Panc1 (cell line): ENCODE measurements at regions not wholly inside any gene's neighbourhood (a gene's known extent, or its start where the extent isn't known, plus 50 kb on each side); places are given as distances from the start of the nearest gene placed in this dataset.

ENCODE experiments used
- POLR2AphosphoS5 ChIP-seq: IDR thresholded peaks from 2 replicates; pipeline ENCODE4 v1.6.1; 2012; ENCODE audit warnings: mild to moderate bottlenecking, low read depth, low read length, moderate library complexity
- TF ChIP-seq, protein P1 (sequence below): fragments of 450-650 bp; IDR thresholded peaks from 2 replicates; pipeline ENCODE4 v1.5.1; 2017; ENCODE audit warnings: mild to moderate bottlenecking

DNA sequence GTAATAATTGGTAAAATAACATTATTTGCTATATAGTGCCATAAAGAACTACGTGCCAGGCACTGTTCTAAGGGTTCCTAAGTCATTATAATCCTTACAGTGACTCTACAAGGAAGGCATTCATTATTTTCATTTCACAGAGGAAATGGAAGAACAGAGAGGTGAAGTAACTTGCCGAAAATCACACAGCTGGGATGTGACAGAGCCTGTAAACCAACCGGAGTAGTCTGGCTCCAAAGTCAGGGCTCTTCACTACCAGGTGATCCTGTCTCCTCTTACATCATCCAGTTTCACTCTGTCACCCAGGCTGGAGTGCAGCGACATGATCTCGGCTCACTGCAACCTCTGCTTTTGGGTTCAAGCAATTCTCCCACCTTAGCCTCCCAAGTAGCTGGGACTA, 59.2 kb upstream of the RBFOX2 start:
- TF ChIP-seq, protein P1, sequence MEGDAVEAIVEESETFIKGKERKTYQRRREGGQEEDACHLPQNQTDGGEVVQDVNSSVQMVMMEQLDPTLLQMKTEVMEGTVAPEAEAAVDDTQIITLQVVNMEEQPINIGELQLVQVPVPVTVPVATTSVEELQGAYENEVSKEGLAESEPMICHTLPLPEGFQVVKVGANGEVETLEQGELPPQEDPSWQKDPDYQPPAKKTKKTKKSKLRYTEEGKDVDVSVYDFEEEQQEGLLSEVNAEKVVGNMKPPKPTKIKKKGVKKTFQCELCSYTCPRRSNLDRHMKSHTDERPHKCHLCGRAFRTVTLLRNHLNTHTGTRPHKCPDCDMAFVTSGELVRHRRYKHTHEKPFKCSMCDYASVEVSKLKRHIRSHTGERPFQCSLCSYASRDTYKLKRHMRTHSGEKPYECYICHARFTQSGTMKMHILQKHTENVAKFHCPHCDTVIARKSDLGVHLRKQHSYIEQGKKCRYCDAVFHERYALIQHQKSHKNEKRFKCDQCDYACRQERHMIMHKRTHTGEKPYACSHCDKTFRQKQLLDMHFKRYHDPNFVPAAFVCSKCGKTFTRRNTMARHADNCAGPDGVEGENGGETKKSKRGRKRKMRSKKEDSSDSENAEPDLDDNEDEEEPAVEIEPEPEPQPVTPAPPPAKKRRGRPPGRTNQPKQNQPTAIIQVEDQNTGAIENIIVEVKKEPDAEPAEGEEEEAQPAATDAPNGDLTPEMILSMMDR: no peak
- TF ChIP-seq POLR2AphosphoS5: no peak
